ENCODE measurements at regions not wholly inside any gene's neighbourhood (a gene's known extent, or its start where the extent isn't known, plus 50 kb on each side); places are given as distances from the start of the nearest gene placed in this dataset.

- Mint-ChIP-seq H3K27me3 (no peaks in the 10 kb centered on the region), H3K9me3 (no peaks in the 10 kb centered on the region), H3K27ac (no peak overlapping the region), H3K4me3 (no peak overlapping the region), H3K36me3 (no peaks in the 10 kb centered on the region), H3K4me1 (no peaks in the 10 kb centered on the region)
- no peak for ATAC-seq
Measured at GRCh38 chr2:200239216-200239615, 67.3 kb upstream of the SPATS2L start.

- no peak for ATAC-seq
- no peaks in the 10 kb centered on the region for H3K4me1 Mint-ChIP-seq
- no peaks in the 10 kb centered on the region for H3K9me3 Mint-ChIP-seq
- H3K36me3 Mint-ChIP-seq = no peaks in the 10 kb centered on the region
- H3K4me3 Mint-ChIP-seq = no peak overlapping the region
- H3K27ac Mint-ChIP-seq = no peak overlapping the region
- H3K27me3 Mint-ChIP-seq = no peaks in the 10 kb centered on the region
Measured at GRCh38 chr2:200242570-200242969, 63.9 kb upstream of the SPATS2L start.

GRCh38 chr2:200243441-200243840 lies 63.1 kb upstream of the SPATS2L start:
- ATAC-seq = no peak
- H3K27ac Mint-ChIP-seq = no peak overlapping the region
- H3K36me3 Mint-ChIP-seq = no peaks in the 10 kb centered on the region
- H3K4me1 Mint-ChIP-seq = no peaks in the 10 kb centered on the region
- H3K27me3 Mint-ChIP-seq = no peaks in the 10 kb centered on the region
- no peaks in the 10 kb centered on the region for H3K9me3 Mint-ChIP-seq
- no peak overlapping the region for H3K4me3 Mint-ChIP-seq

GRCh38 chr2:200244111-200244510 lies 62.4 kb upstream of the SPATS2L start:
- no peak overlapping the region for H3K4me3 Mint-ChIP-seq
- no peak overlapping the region for H3K27ac Mint-ChIP-seq
- no peaks in the 10 kb centered on the region for H3K27me3 Mint-ChIP-seq
- no peaks in the 10 kb centered on the region for H3K4me1 Mint-ChIP-seq
- H3K9me3 Mint-ChIP-seq = no peaks in the 10 kb centered on the region
- H3K36me3 Mint-ChIP-seq = no peaks in the 10 kb centered on the region
- ATAC-seq = no peak

- no peak overlapping the region for H3K4me3 Mint-ChIP-seq
- no peak for ATAC-seq
- H3K27ac Mint-ChIP-seq = no peak overlapping the region
- H3K4me1 Mint-ChIP-seq = no peaks in the 10 kb centered on the region
- H3K27me3 Mint-ChIP-seq = no peaks in the 10 kb centered on the region
- H3K9me3 Mint-ChIP-seq = no peaks in the 10 kb centered on the region
- H3K36me3 Mint-ChIP-seq = no peaks in the 10 kb centered on the region
Measured at GRCh38 chr2:200247494-200247893, 59.0 kb upstream of the SPATS2L start.

GRCh38 chr2:200252265-200253067 lies 54.0 kb upstream of the SPATS2L start:
- Mint-ChIP-seq H3K4me3 (no peak overlapping the region), H3K27ac (no peak overlapping the region), H3K27me3 (no peaks in the 10 kb centered on the region), H3K36me3 (no peaks in the 10 kb centered on the region), H3K9me3 (no peaks in the 10 kb centered on the region), H3K4me1 (no peaks in the 10 kb centered on the region)
- no peak for ATAC-seq

GRCh38 chr2:200253639-200254038 lies 52.9 kb upstream of the SPATS2L start:
- H3K27ac Mint-ChIP-seq = no peak overlapping the region
- no peak overlapping the region for H3K4me3 Mint-ChIP-seq
- H3K27me3 Mint-ChIP-seq = no peaks in the 10 kb centered on the region
- no peak for ATAC-seq
- no peaks in the 10 kb centered on the region for H3K4me1 Mint-ChIP-seq
- no peaks in the 10 kb centered on the region for H3K9me3 Mint-ChIP-seq
- H3K36me3 Mint-ChIP-seq = no peaks in the 10 kb centered on the region

- no peak overlapping the region for H3K4me3 Mint-ChIP-seq
- no peaks in the 10 kb centered on the region for H3K9me3 Mint-ChIP-seq
- H3K27ac Mint-ChIP-seq = no peak overlapping the region
- no peak for ATAC-seq
- H3K27me3 Mint-ChIP-seq = no peaks in the 10 kb centered on the region
- H3K4me1 Mint-ChIP-seq = no peaks in the 10 kb centered on the region
- H3K36me3 Mint-ChIP-seq = no peaks in the 10 kb centered on the region
Measured at GRCh38 chr2:200254773-200255172, 51.7 kb upstream of the SPATS2L start.

GRCh38 chr2:200255549-200255948 lies 50.9 kb upstream of the SPATS2L start:
- H3K4me3 Mint-ChIP-seq = no peak overlapping the region
- no peaks in the 10 kb centered on the region for H3K4me1 Mint-ChIP-seq
- H3K9me3 Mint-ChIP-seq = no peaks in the 10 kb centered on the region
- H3K27me3 Mint-ChIP-seq = no peaks in the 10 kb centered on the region
- H3K36me3 Mint-ChIP-seq = no peaks in the 10 kb centered on the region
- ATAC-seq = peak; percentile 18
- no peak overlapping the region for H3K27ac Mint-ChIP-seq

All from stimulated activated memory B cell treated with anti-CD40 and anti-IgM and Interleukin-4, amounts not matched to agents 10 μg/mL and 1 μg/mL and 100 μg/mL, for 72 hours (primary cell).